ENCODE measurements at regions not wholly inside any gene's neighbourhood (a gene's known extent, or its start where the extent isn't known, plus 50 kb on each side); places are given as distances from the start of the nearest gene placed in this dataset.

DNA sequence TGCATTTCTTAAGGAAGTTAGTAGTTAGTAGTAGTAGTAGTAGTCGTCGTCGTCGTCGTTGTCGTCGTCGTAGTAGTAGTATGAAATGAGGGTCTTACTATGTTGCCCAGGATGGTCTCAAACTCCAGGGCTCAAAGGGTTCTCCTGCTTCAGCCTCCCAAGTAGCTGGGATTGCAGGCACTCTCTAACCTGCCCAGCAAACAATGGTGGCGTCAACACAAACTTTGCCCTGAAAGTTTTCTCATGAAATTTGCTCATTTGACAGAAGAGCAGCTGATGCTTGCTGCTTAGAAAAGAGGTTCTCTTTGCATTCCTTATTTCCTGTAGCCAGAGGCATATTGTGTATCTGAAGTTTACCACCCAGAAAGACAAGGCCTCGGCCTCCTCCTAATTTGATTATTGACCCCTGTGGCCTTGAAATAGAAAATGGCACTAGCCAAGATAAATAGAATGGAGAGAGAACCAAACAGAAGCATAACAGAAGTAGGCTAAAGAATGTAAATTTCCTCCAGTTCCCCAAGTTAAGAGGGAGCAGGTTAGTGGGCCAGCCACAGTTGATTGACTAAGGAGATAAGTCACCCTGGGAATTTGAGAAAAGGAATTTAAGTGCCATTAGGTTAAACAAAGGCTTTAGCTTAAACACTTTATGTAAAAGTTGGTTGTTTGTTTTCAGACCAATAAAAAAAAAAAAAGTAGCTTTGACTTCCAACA is 166.2 kb upstream of the ROBO2 start:
- H3K4me3 ChIP-seq = no peak overlapping the region
- H3K4me1 ChIP-seq (replicated peaks; ENCODE audit: insufficient read depth) = no peaks in the 10 kb centered on the region
- H4K20me1 ChIP-seq (ENCODE audit: insufficient read depth) = no peaks in the 10 kb centered on the region
- H3K9me2 ChIP-seq (ENCODE audit: insufficient read depth) = no peaks in the 10 kb centered on the region
- no peak overlapping the region for H3K27ac ChIP-seq
- H2AFZ ChIP-seq = no peak overlapping the region
- H3K27me3 ChIP-seq (ENCODE audit: insufficient read depth, low read depth) = no peaks in the 10 kb centered on the region
- BruUV-seq (replicated peaks) = no TSS peak
- H3K36me3 ChIP-seq (ENCODE audit: low read depth) = no peaks in the 10 kb centered on the region
- no peaks in the 10 kb centered on the region for H3K79me2 ChIP-seq (ENCODE audit: low read depth)
- H3K9me3 ChIP-seq (ENCODE audit: insufficient read depth, low read depth) = no peaks in the 10 kb centered on the region
- ChIA-PET POLR2A (ENCODE audit: unreplicated experiment) (no interaction called here), CTCF (no interaction called here)
- intact Hi-C loops (cut with micrococcal nuclease; ENCODE audit: unreplicated experiment) = no loop called here
- TF ChIP-seq EZH2 (IDR thresholded peaks at IDR 0.05; ENCODE audit: low read depth) = no peak
- no peak overlapping the region for H3K4me2 ChIP-seq
- no peak for DNase-seq
- no peaks in the 10 kb centered on the region for H3F3A ChIP-seq (ENCODE audit: insufficient read depth, low read depth)

DNA sequence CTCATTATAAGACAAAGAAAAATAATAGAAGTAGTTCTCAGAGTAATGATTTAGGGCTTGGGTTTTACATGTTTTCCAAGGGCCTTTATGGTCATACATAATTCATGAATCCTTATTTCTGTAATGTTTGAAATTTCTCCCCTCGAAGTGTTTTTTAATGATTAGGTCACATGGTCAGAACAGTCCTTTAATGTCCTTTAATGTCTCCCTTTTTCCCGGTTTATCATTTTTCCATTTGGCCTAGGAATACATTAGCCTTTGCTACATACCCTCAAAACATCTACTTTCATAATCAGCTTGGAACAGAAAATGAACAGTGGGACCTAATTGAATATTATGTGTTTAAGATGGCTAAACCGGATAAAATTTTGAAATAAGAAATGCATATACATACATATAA is 159.9 kb upstream of the ROBO2 start:
- BruUV-seq (replicated peaks) = no TSS peak
- Histone ChIP-seq H3K36me3 (ENCODE audit: low read depth) (no peaks in the 10 kb centered on the region), H3K9me2 (ENCODE audit: insufficient read depth) (no peaks in the 10 kb centered on the region), H3K9me3 (ENCODE audit: insufficient read depth, low read depth) (no peaks in the 10 kb centered on the region), H3K4me3 (no peak overlapping the region), H3K4me1 (replicated peaks; ENCODE audit: insufficient read depth) (no peaks in the 10 kb centered on the region), H3K27ac (no peak overlapping the region), H4K20me1 (ENCODE audit: insufficient read depth) (no peaks in the 10 kb centered on the region), H3K79me2 (ENCODE audit: low read depth) (no peaks in the 10 kb centered on the region), H3K27me3 (ENCODE audit: insufficient read depth, low read depth) (no peaks in the 10 kb centered on the region), H2AFZ (no peak overlapping the region), H3K4me2 (no peak overlapping the region), H3F3A (ENCODE audit: insufficient read depth, low read depth) (no peaks in the 10 kb centered on the region)
- intact Hi-C loops (cut with micrococcal nuclease; ENCODE audit: unreplicated experiment) = no loop called here
- ChIA-PET CTCF (no interaction called here), POLR2A (ENCODE audit: unreplicated experiment) (no interaction called here)
- TF ChIP-seq CTCF (conservative IDR thresholded peaks at IDR 0.05) (no peak), EZH2 (IDR thresholded peaks at IDR 0.05; ENCODE audit: low read depth) (no peak)
- DNase-seq = no peak

GRCh38 chr3:76886761-76887500 is 153.0 kb upstream of the ROBO2 start:
- no TSS peak for BruUV-seq (replicated peaks)
- DNase-seq = no peak
- Histone ChIP-seq H3K4me2 (no peak overlapping the region), H2AFZ (no peak overlapping the region), H4K20me1 (ENCODE audit: insufficient read depth) (no peaks in the 10 kb centered on the region), H3F3A (ENCODE audit: insufficient read depth, low read depth) (no peaks in the 10 kb centered on the region), H3K27me3 (ENCODE audit: insufficient read depth, low read depth) (no peaks in the 10 kb centered on the region), H3K27ac (no peak overlapping the region), H3K9me2 (ENCODE audit: insufficient read depth) (no peaks in the 10 kb centered on the region), H3K4me1 (replicated peaks; ENCODE audit: insufficient read depth) (no peaks in the 10 kb centered on the region), H3K36me3 (ENCODE audit: low read depth) (no peaks in the 10 kb centered on the region), H3K4me3 (no peak overlapping the region), H3K79me2 (ENCODE audit: low read depth) (no peaks in the 10 kb centered on the region), H3K9me3 (ENCODE audit: insufficient read depth, low read depth) (no peaks in the 10 kb centered on the region)
- TF ChIP-seq EZH2 (IDR thresholded peaks at IDR 0.05; ENCODE audit: low read depth) (no peak), CTCF (conservative IDR thresholded peaks at IDR 0.05) (no peak)
- intact Hi-C loops (cut with micrococcal nuclease; ENCODE audit: unreplicated experiment) = no loop called here
- ChIA-PET CTCF (no interaction called here), POLR2A (ENCODE audit: unreplicated experiment) (no interaction called here)

Data from PC-9 (cell line).